ENCODE measurements at regions not wholly inside any gene's neighbourhood (a gene's known extent, or its start where the extent isn't known, plus 50 kb on each side); places are given as distances from the start of the nearest gene placed in this dataset.

DNA sequence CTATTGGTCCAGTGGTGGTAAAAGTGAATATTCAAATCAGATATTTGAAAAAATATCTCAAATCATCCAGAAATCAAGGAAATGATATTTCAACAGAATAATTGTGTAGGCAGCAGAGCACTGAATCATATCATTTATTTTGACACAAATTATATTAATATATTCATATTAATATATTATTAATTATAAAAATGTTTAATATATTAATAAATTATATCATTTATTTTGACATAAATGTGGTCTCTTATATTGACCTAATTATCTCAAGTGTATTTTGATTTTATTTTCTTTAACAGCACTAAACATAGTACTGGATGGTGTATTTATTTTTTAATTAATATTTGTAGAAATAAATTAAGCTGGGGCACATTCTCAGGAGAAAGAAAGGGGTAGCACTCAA, 257.7 kb upstream of the THBS1 start:
- TF ChIP-seq TCF7L2 (IDR thresholded peaks at IDR 0.05; ENCODE audit: low read depth, low read length): no peak
- TF ChIP-seq, protein P1, sequence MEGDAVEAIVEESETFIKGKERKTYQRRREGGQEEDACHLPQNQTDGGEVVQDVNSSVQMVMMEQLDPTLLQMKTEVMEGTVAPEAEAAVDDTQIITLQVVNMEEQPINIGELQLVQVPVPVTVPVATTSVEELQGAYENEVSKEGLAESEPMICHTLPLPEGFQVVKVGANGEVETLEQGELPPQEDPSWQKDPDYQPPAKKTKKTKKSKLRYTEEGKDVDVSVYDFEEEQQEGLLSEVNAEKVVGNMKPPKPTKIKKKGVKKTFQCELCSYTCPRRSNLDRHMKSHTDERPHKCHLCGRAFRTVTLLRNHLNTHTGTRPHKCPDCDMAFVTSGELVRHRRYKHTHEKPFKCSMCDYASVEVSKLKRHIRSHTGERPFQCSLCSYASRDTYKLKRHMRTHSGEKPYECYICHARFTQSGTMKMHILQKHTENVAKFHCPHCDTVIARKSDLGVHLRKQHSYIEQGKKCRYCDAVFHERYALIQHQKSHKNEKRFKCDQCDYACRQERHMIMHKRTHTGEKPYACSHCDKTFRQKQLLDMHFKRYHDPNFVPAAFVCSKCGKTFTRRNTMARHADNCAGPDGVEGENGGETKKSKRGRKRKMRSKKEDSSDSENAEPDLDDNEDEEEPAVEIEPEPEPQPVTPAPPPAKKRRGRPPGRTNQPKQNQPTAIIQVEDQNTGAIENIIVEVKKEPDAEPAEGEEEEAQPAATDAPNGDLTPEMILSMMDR (IDR thresholded peaks at IDR 0.05): no peak

Data from Panc1 (cell line).